Loucy (cell line): ENCODE measurements at regions not wholly inside any gene's neighbourhood (a gene's known extent, or its start where the extent isn't known, plus 50 kb on each side); places are given as distances from the start of the nearest gene placed in this dataset.

ENCODE experiments used
- H2AFZ ChIP-seq: fragments of 200-600 bp; sonication (generic); 2 replicates; pipeline ENCODE4 v1.6.0; 2016; ENCODE audit warnings: antibody characterized with exemption, mild to moderate bottlenecking, low read length, moderate library complexity
- H3F3A ChIP-seq: fragments of 200-600 bp; 2 replicates; pipeline ENCODE4 v1.6.0; 2016; ENCODE audit warnings: antibody characterized with exemption, low read depth, mild to moderate bottlenecking
- H3K27me3 ChIP-seq: fragments of 200-600 bp; sonication (generic); 2 replicates; pipeline ENCODE4 v1.6.1; 2014; ENCODE audit warnings: low read length, mild to moderate bottlenecking; ENCODE audit not compliant: insufficient read depth, poor library complexity, severe bottlenecking
- H3K36me3 ChIP-seq: fragments of 200-600 bp; sonication (generic); 2 replicates; pipeline ENCODE4 v1.6.1; 2016; ENCODE audit warnings: low read length; ENCODE audit not compliant: insufficient read depth
- H3K4me1 ChIP-seq: fragments of 200-600 bp; sonication (generic); 2 replicates; pipeline ENCODE4 v1.5.1; 2014; ENCODE audit warnings: low read length, mild to moderate bottlenecking; ENCODE audit not compliant: insufficient read depth, poor library complexity, severe bottlenecking
- H3K4me2 ChIP-seq: fragments of 200-600 bp; sonication (generic); 2 replicates; pipeline ENCODE4 v1.6.0; 2014; ENCODE audit warnings: antibody characterized with exemption, low read length, low read depth, mild to moderate bottlenecking; ENCODE audit not compliant: poor library complexity, severe bottlenecking
- H3K4me3 ChIP-seq: fragments of 200-600 bp; sonication (generic); 2 replicates; pipeline ENCODE4 v1.5.1; 2014; ENCODE audit warnings: low read length, mild to moderate bottlenecking, mixed read lengths; ENCODE audit not compliant: poor library complexity, severe bottlenecking
- H3K79me2 ChIP-seq: fragments of 200-600 bp; sonication (generic); 2 replicates; pipeline ENCODE4 v1.6.1; 2014; ENCODE audit warnings: low read length; ENCODE audit not compliant: insufficient read depth
- H3K9ac ChIP-seq: fragments of 200-600 bp; sonication (generic); 2 replicates; pipeline ENCODE4 v1.6.0; 2014; ENCODE audit warnings: mild to moderate bottlenecking, low read depth, low read length, moderate library complexity; ENCODE audit not compliant: poor library complexity, severe bottlenecking
- H3K9me2 ChIP-seq: fragments of 200-600 bp; sonication (generic); replicated peaks from 2 replicates; pipeline ENCODE4 v1.6.1; 2016; ENCODE audit warnings: low read depth, low read length, mixed read lengths
- H3K9me3 ChIP-seq: fragments of 200-600 bp; sonication (generic); 2 replicates; pipeline ENCODE4 v1.6.1; 2014; ENCODE audit warnings: mild to moderate bottlenecking, antibody characterized with exemption, low read length, low read depth; ENCODE audit not compliant: insufficient read depth
- H4K20me1 ChIP-seq: fragments of 200-600 bp; sonication (generic); 2 replicates; pipeline ENCODE4 v1.6.0; 2014; ENCODE audit warnings: antibody characterized with exemption, low read length, mild to moderate bottlenecking; ENCODE audit not compliant: insufficient read depth, poor library complexity, severe bottlenecking
- CTCF ChIP-seq: fragments of 200-600 bp; sonication (generic); conservative IDR thresholded peaks from 2 replicates; pipeline ENCODE4 v1.5.1; 2014; ENCODE audit warnings: mild to moderate bottlenecking, antibody characterized with exemption, low read length
- EZH2phosphoT487 ChIP-seq: fragments of 200-600 bp; IDR thresholded peaks from 2 replicates; pipeline ENCODE4 v1.6.1; 2018; ENCODE audit warnings: antibody characterized with exemption, mild to moderate bottlenecking, moderate library complexity, borderline replicate concordance

DNA sequence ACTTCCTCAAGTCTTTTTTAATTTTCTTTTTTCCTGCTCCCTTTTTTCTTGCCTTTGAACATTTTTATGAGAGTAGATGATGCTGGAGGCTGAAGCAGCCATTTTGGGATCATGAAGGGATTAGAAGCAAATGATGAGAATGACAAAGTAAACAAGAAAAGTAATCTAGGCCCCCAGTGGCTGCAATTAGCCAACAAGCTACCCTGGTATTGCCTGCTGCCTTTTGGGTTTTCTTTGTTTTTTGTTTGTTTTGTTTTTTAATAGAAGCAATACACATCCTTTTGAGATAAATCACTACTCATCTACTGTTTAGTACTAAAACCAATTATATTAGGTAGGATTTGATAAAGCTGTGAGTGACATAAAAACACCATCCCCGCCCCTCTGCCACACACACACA lies 280.7 kb upstream of the ADGRL2 start:
- Histone ChIP-seq H3K36me3 (no peaks in the 10 kb centered on the region), H2AFZ (no peak overlapping the region), H4K20me1 (no peaks in the 10 kb centered on the region), H3K4me3 (no peak overlapping the region), H3F3A (no peaks in the 10 kb centered on the region), H3K4me1 (no peaks in the 10 kb centered on the region), H3K9me3 (no peaks in the 10 kb centered on the region), H3K9me2 (no peaks in the 10 kb centered on the region), H3K79me2 (no peaks in the 10 kb centered on the region), H3K27me3 (no peaks in the 10 kb centered on the region), H3K4me2 (no peak overlapping the region), H3K9ac (no peak overlapping the region)
- no peak for TF ChIP-seq CTCF
- no peak for TF ChIP-seq EZH2phosphoT487

- H3K4me1 ChIP-seq = no peaks in the 10 kb centered on the region
- no peak overlapping the region for H3K9ac ChIP-seq
- H3K9me2 ChIP-seq = no peaks in the 10 kb centered on the region
- H3K9me3 ChIP-seq = no peaks in the 10 kb centered on the region
- no peak overlapping the region for H3K4me3 ChIP-seq
- H3K4me2 ChIP-seq = no peak overlapping the region
- no peak overlapping the region for H2AFZ ChIP-seq
- no peaks in the 10 kb centered on the region for H3K27me3 ChIP-seq
- TF ChIP-seq EZH2phosphoT487 (no peak), CTCF (no peak)
- no peaks in the 10 kb centered on the region for H4K20me1 ChIP-seq
- no peaks in the 10 kb centered on the region for H3F3A ChIP-seq
- no peaks in the 10 kb centered on the region for H3K79me2 ChIP-seq
- no peaks in the 10 kb centered on the region for H3K36me3 ChIP-seq
Measured at GRCh38 chr1:81517987-81518386, 282.7 kb upstream of the ADGRL2 start.

GRCh38 chr1:81513796-81514354 lies 286.9 kb upstream of the ADGRL2 start:
- no peaks in the 10 kb centered on the region for H3K4me1 ChIP-seq
- no peaks in the 10 kb centered on the region for H3K36me3 ChIP-seq
- H3K27me3 ChIP-seq = no peaks in the 10 kb centered on the region
- no peaks in the 10 kb centered on the region for H3K79me2 ChIP-seq
- no peak overlapping the region for H3K4me2 ChIP-seq
- H3K4me3 ChIP-seq = no peak overlapping the region
- no peak overlapping the region for H3K9ac ChIP-seq
- no peaks in the 10 kb centered on the region for H3K9me3 ChIP-seq
- no peaks in the 10 kb centered on the region for H3K9me2 ChIP-seq
- H2AFZ ChIP-seq = no peak overlapping the region
- TF ChIP-seq CTCF (no peak), EZH2phosphoT487 (no peak)
- H3F3A ChIP-seq = no peaks in the 10 kb centered on the region
- no peaks in the 10 kb centered on the region for H4K20me1 ChIP-seq
